Naive thymus-derived CD8-positive, alpha-beta T cell (primary cell): ENCODE measurements at regions not wholly inside any gene's neighbourhood (a gene's known extent, or its start where the extent isn't known, plus 50 kb on each side); places are given as distances from the start of the nearest gene placed in this dataset.
"Not testable (repeated sequence)": the region's sequence is repeated elsewhere in the genome, so short reads cannot be mapped to it uniquely, and the experiment has no call there.

ENCODE experiments used
- ATAC-seq, 2 donors: fragments of 150-1000 bp; cut with Tn5 transposase in 1 of 2; sonication (Bioruptor Pico), chemical (Tn5 transposase) in 1 of 2; 1 replicate in 1 of 2; 2 replicates in 1 of 2; pipeline ENCODE4 v1.10.0; 2021; ENCODE audit warnings: mild to moderate bottlenecking in 2 of 2, moderate library complexity in 2 of 2
- POLR2A ChIA-PET: fragments of 350-600 bp; sonication (Branson Sonifier 250); formaldehyde crosslinking; loops from one replicate; lab custom pipeline; 2021; ENCODE audit warnings: antibody characterized with exemption; lab: Charles Lee
- DNase-seq, 10 donors: peaks; one replicate each; pipeline versions ENCODE4 v3.0.0 to v3.0.0-alpha.2; 2020 to 2022
- H3K27ac Mint-ChIP-seq, 10 donors: one replicate each; pipeline ENCODE4 v1.8.0; 2020 to 2022; ENCODE audit warnings: mild to moderate bottlenecking in 10 of 10, mixed read lengths in 10 of 10, moderate library complexity in 4 of 10, inconsistent platforms in 1 of 10
- H3K27me3 Mint-ChIP-seq, 5 donors: one replicate each; pipeline ENCODE4 v1.8.0; 2021 to 2022; ENCODE audit warnings: mixed read lengths in 5 of 5
- H3K36me3 Mint-ChIP-seq, 3 donors: one replicate each; pipeline ENCODE4 v1.8.0; 2020 to 2022; ENCODE audit warnings: mixed read lengths in 3 of 3, mild to moderate bottlenecking in 2 of 3, inconsistent platforms in 1 of 3
- H3K4me1 Mint-ChIP-seq, 4 donors: one replicate each; pipeline ENCODE4 v1.8.0; 2021 to 2022; ENCODE audit warnings: mixed read lengths in 4 of 4
- H3K4me3 Mint-ChIP-seq, 10 donors: one replicate each; pipeline ENCODE4 v1.8.0; 2020 to 2022; ENCODE audit warnings: mild to moderate bottlenecking in 10 of 10, mixed read lengths in 10 of 10, moderate library complexity in 6 of 10, inconsistent platforms in 1 of 10
- H3K9me3 Mint-ChIP-seq, 9 donors: one replicate each; pipeline ENCODE4 v1.8.0; 2020 to 2022; ENCODE audit warnings: mixed read lengths in 9 of 9, mild to moderate bottlenecking in 3 of 9, inconsistent platforms in 1 of 9, moderate library complexity in 1 of 9

DNA sequence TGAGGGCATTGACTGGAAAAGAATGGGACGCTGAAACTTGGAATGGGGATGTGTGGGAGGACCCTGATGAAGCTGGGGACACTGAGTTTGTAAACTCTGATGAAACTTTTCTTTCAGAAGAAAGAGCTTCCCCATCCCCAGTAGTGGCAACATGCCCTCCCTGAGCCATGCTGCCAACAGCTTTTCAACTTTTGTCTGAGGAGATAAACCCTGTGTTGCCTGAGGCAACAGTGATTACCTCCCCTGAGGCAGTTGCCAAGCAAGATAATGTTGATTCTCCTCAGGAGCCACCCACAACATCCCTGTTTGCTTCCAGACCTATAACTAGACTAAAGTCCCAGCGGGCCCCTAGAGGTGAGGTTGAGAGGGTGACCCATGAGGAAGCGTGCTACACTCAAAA lies 134.2 kb upstream of the DAB1 start:
- not testable (repeated sequence) for H3K36me3 Mint-ChIP-seq, ATAC-seq

GRCh38 chr1:57553666-57554065 lies 129.8 kb upstream of the DAB1 start:
- ATAC-seq = no peak
- POLR2A ChIA-PET = no interaction called here

More for the DNA sequence above, 134.2 kb upstream of the DAB1 start:
- Mint-ChIP-seq H3K9me3 (peaks cover 0 to 18% (median 9%) of the 10 kb centered on the region in 9 donors), H3K27me3 (peaks cover under 1 to 27% (median 4%) of the 10 kb centered on the region in 5 donors)
- POLR2A ChIA-PET, H3K4me3 Mint-ChIP-seq, DNase-seq, H3K27ac Mint-ChIP-seq, H3K4me1 Mint-ChIP-seq: not testable (repeated sequence)

DNA sequence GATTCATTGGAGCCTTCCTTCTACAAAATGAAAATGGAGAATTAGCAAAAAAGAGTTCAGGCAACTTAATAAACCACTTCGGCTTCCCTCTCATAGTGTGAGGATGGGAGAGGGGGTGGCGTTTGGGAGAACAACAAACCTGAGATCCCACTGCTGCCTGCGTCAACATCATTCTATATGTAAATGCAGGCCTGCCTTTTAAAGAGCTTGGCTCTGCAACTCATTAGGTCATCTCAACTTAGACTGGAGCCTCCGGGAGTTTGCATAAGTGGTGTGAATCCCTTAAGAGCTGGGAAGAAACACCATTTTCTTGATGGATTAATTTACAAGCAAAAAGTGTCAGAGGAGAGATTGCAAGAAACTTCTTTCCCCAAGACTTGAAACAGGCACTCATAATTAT lies 127.6 kb upstream of the DAB1 start:
- Mint-ChIP-seq H3K27ac (no peak overlapping the region), H3K4me3 (no peak overlapping the region), H3K36me3 (no peaks in the 10 kb centered on the region), H3K9me3 (peaks cover 0 to 6% (median 0%) of the 10 kb centered on the region in 9 donors), H3K4me1 (no peaks in the 10 kb centered on the region), H3K27me3 (peaks cover 0 to 19% (median 2%) of the 10 kb centered on the region in 5 donors)
- POLR2A ChIA-PET = no interaction called here
- ATAC-seq (no peak), DNase-seq (no peak)

More at GRCh38 chr1:57553666-57554065, 129.8 kb upstream of the DAB1 start:
- H3K36me3 Mint-ChIP-seq = no peaks in the 10 kb centered on the region
- no peak overlapping the region for H3K27ac Mint-ChIP-seq
- no peak overlapping the region for H3K4me3 Mint-ChIP-seq
- no peak for DNase-seq
- H3K9me3 Mint-ChIP-seq = peaks cover 0 to 9% (median 0%) of the 10 kb centered on the region in 9 donors
- H3K4me1 Mint-ChIP-seq = no peaks in the 10 kb centered on the region
- H3K27me3 Mint-ChIP-seq = peaks cover 2 to 27% (median 4%) of the 10 kb centered on the region in 5 donors

GRCh38 chr1:57550092-57550491 lies 126.2 kb upstream of the DAB1 start:
- peaks cover 0 to 18% (median 7%) of the 10 kb centered on the region in 5 donors for H3K27me3 Mint-ChIP-seq
- POLR2A ChIA-PET = interaction anchor here (0.6 kb wide), 1 partner anchor 1009 kb away, joined by 5 read pairs; no protein-coding TSS in a partner anchor
- H3K4me1 Mint-ChIP-seq = no peaks in the 10 kb centered on the region
- DNase-seq (no peak), ATAC-seq (no peak)
- H3K36me3 Mint-ChIP-seq = no peaks in the 10 kb centered on the region
- no peak overlapping the region for H3K4me3 Mint-ChIP-seq
- H3K9me3 Mint-ChIP-seq = peaks cover 0 to 3% (median 0%) of the 10 kb centered on the region in 9 donors
- H3K27ac Mint-ChIP-seq = no peak overlapping the region

- Mint-ChIP-seq H3K27ac (no peak overlapping the region), H3K27me3 (peaks cover 0 to 21% (median 7%) of the 10 kb centered on the region in 5 donors), H3K36me3 (no peaks in the 10 kb centered on the region), H3K9me3 (peaks cover 0 to 3% (median 0%) of the 10 kb centered on the region in 9 donors), H3K4me3 (no peak overlapping the region), H3K4me1 (no peaks in the 10 kb centered on the region)
- POLR2A ChIA-PET = no interaction called here
- DNase-seq (no peak), ATAC-seq (no peak)
Observed at GRCh38 chr1:57549300-57549699, 125.4 kb upstream of the DAB1 start.

GRCh38 chr1:57546549-57547330 lies 122.9 kb upstream of the DAB1 start:
- H3K36me3 Mint-ChIP-seq = no peaks in the 10 kb centered on the region
- DNase-seq (no peak), ATAC-seq (no peak)
- no peak overlapping the region for H3K27ac Mint-ChIP-seq
- no peak overlapping the region for H3K4me3 Mint-ChIP-seq
- POLR2A ChIA-PET = no interaction called here
- H3K9me3 Mint-ChIP-seq = peaks cover 0 to 5% (median 0%) of the 10 kb centered on the region in 9 donors
- H3K4me1 Mint-ChIP-seq = no peaks in the 10 kb centered on the region
- peaks cover 0 to 11% (median 7%) of the 10 kb centered on the region in 5 donors for H3K27me3 Mint-ChIP-seq

- H3K36me3 Mint-ChIP-seq = no peaks in the 10 kb centered on the region
- H3K4me1 Mint-ChIP-seq = no peaks in the 10 kb centered on the region
- DNase-seq = no peak
- no peak overlapping the region for H3K4me3 Mint-ChIP-seq
- no peak for ATAC-seq
- POLR2A ChIA-PET = no interaction called here
- peaks cover 0 to 11% (median 7%) of the 10 kb centered on the region in 5 donors for H3K27me3 Mint-ChIP-seq
- peaks cover 0 to 5% (median 0%) of the 10 kb centered on the region in 9 donors for H3K9me3 Mint-ChIP-seq
- no peak overlapping the region for H3K27ac Mint-ChIP-seq
Observed at GRCh38 chr1:57544345-57544744, 120.5 kb upstream of the DAB1 start.

DNA sequence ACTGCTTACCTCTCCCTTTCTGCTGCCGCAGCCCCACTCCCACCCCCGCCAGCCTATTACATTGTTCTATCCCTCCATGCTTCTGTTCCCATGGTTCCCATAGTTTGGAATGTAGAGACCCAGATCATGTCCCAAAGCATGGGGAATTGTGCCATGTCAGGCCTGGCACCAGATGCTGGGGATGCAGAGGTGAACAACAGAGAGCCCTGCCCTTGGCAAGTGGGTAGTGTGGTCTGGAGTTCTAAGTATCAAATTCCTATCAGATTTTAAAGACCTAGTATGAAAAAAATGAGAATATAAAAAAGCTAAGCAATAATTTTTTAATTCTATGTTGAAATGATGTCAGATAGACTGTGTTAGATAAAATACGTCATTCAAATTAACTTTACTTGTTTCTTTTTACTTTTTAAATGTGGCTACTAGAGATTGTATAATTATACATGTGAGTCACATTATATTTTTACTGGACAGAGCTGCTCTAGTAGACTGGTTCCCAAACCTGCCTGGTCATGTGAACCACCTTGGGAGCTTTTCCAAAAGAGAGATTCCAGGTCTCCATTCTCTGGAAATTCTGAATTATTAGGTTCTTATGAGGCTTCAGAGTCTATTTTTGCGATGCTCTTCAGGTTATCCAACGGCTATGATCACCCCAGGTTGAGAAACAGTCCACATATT lies 113.0 kb upstream of the DAB1 start:
- Mint-ChIP-seq H3K4me3 (no peak overlapping the region), H3K9me3 (peaks cover 0 to 6% (median 0%) of the 10 kb centered on the region in 9 donors), H3K27me3 (peaks cover 0 to 9% (median 0%) of the 10 kb centered on the region in 5 donors), H3K36me3 (no peaks in the 10 kb centered on the region), H3K4me1 (no peaks in the 10 kb centered on the region), H3K27ac (no peak overlapping the region)
- DNase-seq (no peak), ATAC-seq (no peak)
- POLR2A ChIA-PET = no interaction called here

DNA sequence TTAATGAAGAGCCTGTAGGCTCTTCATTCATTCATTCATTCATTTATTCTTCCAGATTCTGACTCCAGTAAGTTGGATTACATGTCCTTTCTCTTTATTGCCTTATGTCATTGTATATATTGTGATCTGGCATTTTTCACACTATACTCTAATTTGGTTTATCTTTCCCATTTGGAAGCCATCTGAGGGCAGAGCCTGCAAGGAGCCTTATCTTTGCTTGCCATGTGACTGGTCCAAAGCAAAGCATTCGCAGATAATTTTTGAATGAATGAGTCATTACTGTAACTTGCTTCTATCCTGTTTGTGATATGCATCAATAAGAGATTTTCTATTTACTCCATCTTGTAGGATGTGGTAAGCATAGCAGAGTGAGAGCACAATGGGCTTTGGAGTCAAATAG lies 108.4 kb upstream of the DAB1 start:
- peaks cover 0 to 2% (median 0%) of the 10 kb centered on the region in 4 donors for H3K4me1 Mint-ChIP-seq
- peaks cover 0 to 5% (median 0%) of the 10 kb centered on the region in 5 donors for H3K27me3 Mint-ChIP-seq
- peaks cover 0 to 25% (median 6%) of the 10 kb centered on the region in 9 donors for H3K9me3 Mint-ChIP-seq
- no peak for ATAC-seq
- H3K27ac Mint-ChIP-seq = no peak overlapping the region
- no peak overlapping the region for H3K4me3 Mint-ChIP-seq
- no peak for DNase-seq
- peaks cover 0 to 12% (median 0%) of the 10 kb centered on the region in 3 donors for H3K36me3 Mint-ChIP-seq
- POLR2A ChIA-PET = no interaction called here

GRCh38 chr1:57530911-57531260 lies 107.0 kb upstream of the DAB1 start:
- H3K36me3 Mint-ChIP-seq = peaks cover 0 to 12% (median 0%) of the 10 kb centered on the region in 3 donors
- not testable (repeated sequence) for H3K27me3 Mint-ChIP-seq

DNA sequence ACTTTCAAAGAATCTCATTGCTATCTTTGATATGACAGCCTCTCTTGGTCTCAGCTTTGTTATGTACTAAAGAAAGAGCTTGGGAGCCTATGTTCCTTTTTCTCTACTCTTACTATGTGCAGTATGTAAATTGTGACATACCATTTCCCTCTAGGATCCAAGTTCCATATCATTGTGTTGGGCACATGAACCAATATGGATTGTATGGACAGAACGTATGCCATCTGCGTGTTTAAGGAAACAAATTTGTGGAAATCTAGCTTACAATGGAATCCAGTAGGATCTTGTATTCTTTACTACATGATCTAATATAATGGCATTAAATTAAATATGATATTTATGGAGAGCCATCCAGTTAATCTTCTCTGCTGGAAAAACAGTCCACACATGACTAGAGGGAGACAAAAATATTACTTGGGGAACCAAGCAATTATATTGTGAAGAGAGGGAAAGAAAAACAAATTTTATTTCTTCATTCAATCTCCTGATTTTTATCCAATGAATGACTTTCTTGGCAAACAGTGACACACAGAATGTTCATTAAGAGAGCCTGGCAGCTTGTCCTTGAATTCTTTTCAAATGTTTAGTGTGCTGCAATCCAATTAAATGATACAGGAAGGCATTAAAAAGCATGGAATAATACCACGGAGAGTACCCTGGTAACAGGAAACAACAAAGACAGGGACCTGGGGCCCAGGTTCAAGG lies 106.5 kb upstream of the DAB1 start:
- peaks cover 0 to 12% (median 0%) of the 10 kb centered on the region in 3 donors for H3K36me3 Mint-ChIP-seq
- ATAC-seq (no peak), DNase-seq (no peak)
- H3K4me1 Mint-ChIP-seq = peaks cover 0 to 2% (median 0%) of the 10 kb centered on the region in 4 donors
- H3K4me3 Mint-ChIP-seq = no peak overlapping the region
- no peak overlapping the region for H3K27ac Mint-ChIP-seq
- peaks cover 0 to 3% (median 0%) of the 10 kb centered on the region in 5 donors for H3K27me3 Mint-ChIP-seq
- POLR2A ChIA-PET = no interaction called here
- H3K9me3 Mint-ChIP-seq = peaks cover 0 to 25% (median 8%) of the 10 kb centered on the region in 9 donors

More at GRCh38 chr1:57530911-57531260, 107.0 kb upstream of the DAB1 start:
- H3K4me3 Mint-ChIP-seq, POLR2A ChIA-PET, DNase-seq, H3K4me1 Mint-ChIP-seq, H3K27ac Mint-ChIP-seq, ATAC-seq: not testable (repeated sequence)
- peaks cover 0 to 25% (median 8%) of the 10 kb centered on the region in 9 donors for H3K9me3 Mint-ChIP-seq

GRCh38 chr1:57522575-57522974 lies 98.7 kb upstream of the DAB1 start:
- no peak overlapping the region for H3K4me3 Mint-ChIP-seq
- peaks cover 2 to 27% (median 6%) of the 10 kb centered on the region in 5 donors for H3K27me3 Mint-ChIP-seq
- POLR2A ChIA-PET = no interaction called here
- no peaks in the 10 kb centered on the region for H3K4me1 Mint-ChIP-seq
- no peak overlapping the region for H3K27ac Mint-ChIP-seq
- no peaks in the 10 kb centered on the region for H3K36me3 Mint-ChIP-seq
- no peak for ATAC-seq
- H3K9me3 Mint-ChIP-seq = peaks cover 0 to 8% (median 0%) of the 10 kb centered on the region in 9 donors
- no peak for DNase-seq
